CD4-positive, CD25-positive, alpha-beta regulatory T cell (primary cell): ENCODE measurements at regions not wholly inside any gene's neighbourhood (a gene's known extent, or its start where the extent isn't known, plus 50 kb on each side); places are given as distances from the start of the nearest gene placed in this dataset.
A peak's percentile ranks its signal among the peaks of the same experiment; 100 is the strongest.

Experiments used
- ATAC-seq, 2 donors: fragments of 150-1000 bp; cut with Tn5 transposase; one replicate each; pipeline ENCODE4 v1.10.0; 2021; ENCODE audit warnings: low read depth in 2 of 2, moderate number of reproducible peaks in 2 of 2, moderate library complexity in 1 of 2
- DNase-seq, 3 donors: peaks; one replicate each; pipeline versions ENCODE4 v3.0.0 to v3.0.0-alpha.2; 2012 to 2022; ENCODE audit warnings: mixed read lengths in 1 of 3
- H3K27ac ChIP-seq: one replicate; pipeline ENCODE4 v1.7.0; 2013; ENCODE audit warnings: mild to moderate bottlenecking, low read length; ENCODE audit not compliant: insufficient read depth, poor library complexity, severe bottlenecking
- H3K27me3 ChIP-seq: one replicate; pipeline ENCODE4 v1.7.0; 2013; ENCODE audit warnings: low read length; ENCODE audit not compliant: control insufficient read depth, insufficient read depth
- H3K36me3 ChIP-seq: one replicate; pipeline ENCODE4 v1.7.0; 2013; ENCODE audit warnings: mild to moderate bottlenecking, low read length, moderate library complexity; ENCODE audit not compliant: control insufficient read depth, insufficient read depth
- H3K4me1 ChIP-seq: 2 replicates; pipeline ENCODE4 v1.7.0; 2013; ENCODE audit warnings: mild to moderate bottlenecking, low read length; ENCODE audit not compliant: insufficient read depth, control insufficient read depth, poor library complexity, severe bottlenecking
- H3K4me3 ChIP-seq: one replicate; pipeline ENCODE4 v1.7.0; 2013; ENCODE audit warnings: low read depth, mild to moderate bottlenecking, low read length, moderate library complexity
- H3K9me3 ChIP-seq, 2 experiments: 1 replicate in 1 of 2; 2 replicates in 1 of 2; pipeline ENCODE4 v1.7.0; 2013; ENCODE audit warnings: low read length in 2 of 2, mild to moderate bottlenecking in 1 of 2, moderate library complexity in 1 of 2; ENCODE audit not compliant: control insufficient read depth in 2 of 2
- H3K27ac Mint-ChIP-seq, 3 donors: one replicate each; pipeline ENCODE4 v1.8.0; 2020 to 2022; ENCODE audit warnings: mild to moderate bottlenecking in 3 of 3, mixed read lengths in 3 of 3, moderate library complexity in 2 of 3
- H3K27me3 Mint-ChIP-seq: one replicate; pipeline ENCODE4 v1.8.0; 2022; ENCODE audit warnings: mild to moderate bottlenecking, mixed read lengths
- H3K36me3 Mint-ChIP-seq: one replicate; pipeline ENCODE4 v1.8.0; 2020; ENCODE audit warnings: mixed read lengths
- H3K4me1 Mint-ChIP-seq, 4 donors: one replicate each; pipeline ENCODE4 v1.8.0; 2020 to 2022; ENCODE audit warnings: mixed read lengths in 4 of 4, mild to moderate bottlenecking in 1 of 4
- H3K4me3 Mint-ChIP-seq, 4 donors: one replicate each; pipeline ENCODE4 v1.8.0; 2020 to 2022; ENCODE audit warnings: mild to moderate bottlenecking in 4 of 4, mixed read lengths in 4 of 4, moderate library complexity in 3 of 4
- H3K9me3 Mint-ChIP-seq, 7 donors: one replicate each; pipeline ENCODE4 v1.8.0; 2020 to 2022; ENCODE audit warnings: mixed read lengths in 7 of 7, mild to moderate bottlenecking in 3 of 7, moderate library complexity in 2 of 7

DNA sequence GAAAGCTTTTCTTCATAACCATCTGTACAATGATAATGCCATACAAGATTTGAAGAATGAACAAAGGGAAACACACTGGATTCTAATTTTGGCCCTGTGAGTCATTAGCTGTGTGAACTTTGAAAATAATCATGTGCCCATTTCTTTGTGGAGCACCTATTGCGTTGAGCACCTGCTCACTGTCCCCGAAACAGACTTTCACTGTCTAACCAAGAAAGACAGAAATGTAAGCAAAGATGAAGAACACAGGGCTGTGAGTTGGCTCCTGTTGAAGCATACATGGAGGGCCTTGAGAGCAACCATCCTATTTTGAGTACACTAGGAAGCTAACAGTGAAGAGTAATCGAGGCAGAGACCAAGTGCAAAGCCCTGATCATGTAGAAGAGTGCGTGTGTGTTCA, 118.4 kb upstream of the SLC25A13 start:
- Mint-ChIP-seq H3K27ac (no peak overlapping the region), H3K4me3 (no peak overlapping the region), H3K9me3 (peaks cover 0 to 7% (median 1%) of the 10 kb centered on the region in 7 donors), H3K36me3 (no peaks in the 10 kb centered on the region), H3K27me3 (peaks cover 9% of the 10 kb centered on the region), H3K4me1 (no peaks in the 10 kb centered on the region)
- no peaks in the 10 kb centered on the region for H3K27me3 ChIP-seq
- no peaks in the 10 kb centered on the region for H3K9me3 ChIP-seq
- no peak overlapping the region for H3K4me3 ChIP-seq
- H3K4me1 ChIP-seq = no peaks in the 10 kb centered on the region
- ATAC-seq (no peak), DNase-seq (no peak)
- no peaks in the 10 kb centered on the region for H3K36me3 ChIP-seq
- H3K27ac ChIP-seq = no peak overlapping the region

DNA sequence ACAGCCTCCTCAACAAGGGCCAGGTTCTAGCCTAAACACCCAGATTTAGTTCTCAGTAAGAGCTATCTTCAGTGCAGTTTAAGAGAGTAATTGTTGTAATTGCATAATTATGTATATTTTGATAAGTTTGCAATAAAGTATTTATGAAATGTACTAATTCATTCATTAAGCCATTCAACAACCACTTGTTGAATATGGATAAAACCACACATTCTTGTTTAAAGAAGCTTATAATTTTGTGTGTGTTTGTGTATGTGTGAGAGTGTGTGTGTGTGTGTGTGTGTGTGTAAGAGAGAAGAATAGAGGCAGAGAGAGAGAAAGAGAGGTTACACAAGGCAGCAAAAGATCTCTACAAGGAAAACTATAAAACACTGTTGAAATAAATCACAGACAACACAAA, 115.0 kb upstream of the SLC25A13 start:
- Mint-ChIP-seq H3K36me3 (no peaks in the 10 kb centered on the region), H3K27me3 (peaks cover 4% of the 10 kb centered on the region), H3K4me3 (no peak overlapping the region), H3K4me1 (no peaks in the 10 kb centered on the region), H3K27ac (peak overlapping the region in 1 of 3 donors; percentile 10), H3K9me3 (peaks cover 0 to 7% (median 1%) of the 10 kb centered on the region in 7 donors)
- ATAC-seq = no peak
- H3K27ac ChIP-seq = no peak overlapping the region
- no peaks in the 10 kb centered on the region for H3K4me1 ChIP-seq
- H3K36me3 ChIP-seq = no peaks in the 10 kb centered on the region
- DNase-seq = no peak
- no peak overlapping the region for H3K4me3 ChIP-seq
- H3K9me3 ChIP-seq = no peaks in the 10 kb centered on the region
- H3K27me3 ChIP-seq = no peaks in the 10 kb centered on the region

DNA sequence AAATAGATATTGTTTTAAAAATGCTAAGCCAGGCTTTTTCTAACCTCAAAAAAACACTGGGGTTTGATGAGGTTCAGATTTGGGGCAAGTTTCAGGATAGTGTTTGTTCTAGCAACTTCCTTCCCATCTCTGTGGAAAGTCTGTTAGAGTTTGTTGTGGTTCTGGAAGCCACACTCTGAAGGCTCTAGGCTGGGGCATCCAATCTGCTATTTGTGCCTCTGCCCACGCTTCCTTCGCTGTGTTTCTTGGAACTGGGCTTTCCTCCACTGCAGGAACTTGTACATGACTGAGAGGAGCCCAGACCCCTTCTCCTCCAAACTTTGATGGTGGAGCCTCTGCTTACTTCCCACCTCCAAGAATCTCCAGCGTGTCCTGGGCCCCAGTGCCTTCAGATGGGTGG, 108.5 kb upstream of the SLC25A13 start:
- Histone ChIP-seq H3K4me1 (no peaks in the 10 kb centered on the region), H3K36me3 (no peaks in the 10 kb centered on the region), H3K27me3 (peaks cover 6% of the 10 kb centered on the region), H3K27ac (no peak overlapping the region), H3K9me3 (no peaks in the 10 kb centered on the region), H3K4me3 (no peak overlapping the region)
- DNase-seq (no peak), ATAC-seq (no peak)
- Mint-ChIP-seq H3K4me3 (no peak overlapping the region), H3K27me3 (peaks cover 7% of the 10 kb centered on the region), H3K36me3 (no peaks in the 10 kb centered on the region), H3K9me3 (peaks cover 0 to 2% (median 0%) of the 10 kb centered on the region in 7 donors), H3K27ac (no peak overlapping the region), H3K4me1 (no peaks in the 10 kb centered on the region)

GRCh38 chr7:96427143-96427542, 105.2 kb upstream of the SLC25A13 start:
- no peak overlapping the region for H3K27ac ChIP-seq
- H3K36me3 ChIP-seq = no peaks in the 10 kb centered on the region
- no peaks in the 10 kb centered on the region for H3K4me1 Mint-ChIP-seq
- ATAC-seq (no peak), DNase-seq (no peak)
- no peaks in the 10 kb centered on the region for H3K4me1 ChIP-seq
- H3K36me3 Mint-ChIP-seq = no peaks in the 10 kb centered on the region
- H3K9me3 Mint-ChIP-seq = peaks cover 0 to 3% (median 0%) of the 10 kb centered on the region in 7 donors
- H3K27me3 ChIP-seq = peaks cover 6% of the 10 kb centered on the region
- H3K27ac Mint-ChIP-seq = no peak overlapping the region
- H3K9me3 ChIP-seq = no peaks in the 10 kb centered on the region
- no peak overlapping the region for H3K4me3 Mint-ChIP-seq
- no peak overlapping the region for H3K4me3 ChIP-seq
- H3K27me3 Mint-ChIP-seq = peaks cover 11% of the 10 kb centered on the region

- Mint-ChIP-seq H3K9me3 (peaks cover 0 to 3% (median 0%) of the 10 kb centered on the region in 7 donors), H3K36me3 (no peaks in the 10 kb centered on the region), H3K4me1 (no peaks in the 10 kb centered on the region), H3K27ac (no peak overlapping the region), H3K4me3 (no peak overlapping the region), H3K27me3 (peaks cover 11% of the 10 kb centered on the region)
- no peak overlapping the region for H3K4me3 ChIP-seq
- no peak overlapping the region for H3K27ac ChIP-seq
- no peaks in the 10 kb centered on the region for H3K4me1 ChIP-seq
- no peaks in the 10 kb centered on the region for H3K36me3 ChIP-seq
- peaks cover 6% of the 10 kb centered on the region for H3K27me3 ChIP-seq
- ATAC-seq (no peak), DNase-seq (no peak)
- H3K9me3 ChIP-seq = no peaks in the 10 kb centered on the region
These were observed 104.8 kb upstream of the SLC25A13 start for GRCh38 chr7:96426685-96427084.

DNA sequence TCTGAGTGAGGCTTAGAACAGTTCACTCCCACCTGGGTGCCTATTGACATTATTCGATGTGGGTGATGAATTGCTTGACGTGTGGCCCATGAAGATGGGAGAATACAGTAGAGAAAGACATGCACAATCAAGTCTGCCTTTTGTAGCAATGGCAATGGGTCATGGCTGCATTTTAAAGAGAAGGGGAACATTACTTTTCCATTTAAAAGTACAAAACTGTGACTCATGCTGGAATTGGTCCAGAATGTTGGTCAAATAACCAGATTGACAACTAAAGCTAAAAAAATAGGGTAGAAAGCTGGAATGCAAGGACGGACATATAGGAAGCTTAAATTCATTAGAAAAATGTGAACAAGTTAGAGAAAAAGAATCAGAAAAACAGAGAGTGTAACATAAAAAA, 104.1 kb upstream of the SLC25A13 start:
- no peaks in the 10 kb centered on the region for H3K4me1 Mint-ChIP-seq
- no peak overlapping the region for H3K4me3 ChIP-seq
- H3K9me3 ChIP-seq = no peaks in the 10 kb centered on the region
- no peaks in the 10 kb centered on the region for H3K36me3 Mint-ChIP-seq
- H3K4me1 ChIP-seq = no peaks in the 10 kb centered on the region
- H3K27me3 ChIP-seq = peaks cover 6% of the 10 kb centered on the region
- no peak for ATAC-seq
- peaks cover 0 to 3% (median 0%) of the 10 kb centered on the region in 7 donors for H3K9me3 Mint-ChIP-seq
- DNase-seq = no peak
- no peak overlapping the region for H3K4me3 Mint-ChIP-seq
- no peaks in the 10 kb centered on the region for H3K36me3 ChIP-seq
- no peak overlapping the region for H3K27ac ChIP-seq
- H3K27ac Mint-ChIP-seq = no peak overlapping the region
- H3K27me3 Mint-ChIP-seq = peaks cover 11% of the 10 kb centered on the region

DNA sequence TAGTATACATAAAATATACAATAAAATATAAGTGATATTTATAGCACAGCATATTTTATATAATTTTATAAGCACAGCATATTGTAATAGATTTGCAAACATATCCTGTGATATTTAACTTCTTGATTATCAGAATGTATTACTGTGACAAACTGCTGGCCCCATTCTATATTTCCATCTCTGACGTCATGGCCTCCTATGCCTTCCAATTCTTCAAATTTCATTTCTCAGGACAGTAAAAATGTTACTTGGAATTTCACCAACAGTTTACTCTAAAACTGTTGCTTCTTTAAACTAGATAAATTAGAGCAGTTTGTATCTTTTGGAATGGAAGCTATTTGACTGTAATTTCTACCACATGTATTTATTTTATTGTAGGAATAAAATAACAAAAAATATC, 102.5 kb upstream of the SLC25A13 start:
- Mint-ChIP-seq H3K4me3 (no peak overlapping the region), H3K4me1 (no peaks in the 10 kb centered on the region), H3K36me3 (no peaks in the 10 kb centered on the region), H3K27me3 (peaks cover 11% of the 10 kb centered on the region), H3K9me3 (peaks cover 0 to 3% (median 0%) of the 10 kb centered on the region in 7 donors), H3K27ac (no peak overlapping the region)
- no peaks in the 10 kb centered on the region for H3K4me1 ChIP-seq
- DNase-seq (no peak), ATAC-seq (no peak)
- no peaks in the 10 kb centered on the region for H3K27me3 ChIP-seq
- no peak overlapping the region for H3K27ac ChIP-seq
- H3K9me3 ChIP-seq = no peaks in the 10 kb centered on the region
- no peak overlapping the region for H3K4me3 ChIP-seq
- no peaks in the 10 kb centered on the region for H3K36me3 ChIP-seq

DNA sequence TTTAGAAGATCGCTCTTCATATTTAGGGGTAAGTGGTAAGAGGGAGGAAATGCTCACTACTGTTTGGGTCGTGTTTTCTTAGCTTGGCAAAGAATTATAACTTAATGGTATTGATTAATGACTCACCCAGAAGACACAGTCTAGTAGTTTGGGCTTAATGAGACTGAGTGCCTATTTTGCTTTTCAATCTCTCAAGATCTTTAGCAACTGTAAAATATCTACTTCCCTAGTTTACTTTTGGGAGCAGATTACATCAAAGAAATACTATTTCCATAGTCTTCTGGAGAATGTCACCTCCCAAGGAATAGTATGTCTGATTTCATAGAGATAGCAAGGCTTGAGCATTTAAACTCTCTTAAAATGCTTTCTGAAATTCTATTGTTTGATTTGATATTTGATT, 100.5 kb upstream of the SLC25A13 start:
- no peaks in the 10 kb centered on the region for H3K36me3 ChIP-seq
- DNase-seq (no peak), ATAC-seq (no peak)
- H3K27ac Mint-ChIP-seq = no peak overlapping the region
- H3K36me3 Mint-ChIP-seq = no peaks in the 10 kb centered on the region
- no peak overlapping the region for H3K27ac ChIP-seq
- no peaks in the 10 kb centered on the region for H3K9me3 ChIP-seq
- no peaks in the 10 kb centered on the region for H3K27me3 ChIP-seq
- H3K4me3 ChIP-seq = no peak overlapping the region
- peaks cover 0 to 2% (median 0%) of the 10 kb centered on the region in 7 donors for H3K9me3 Mint-ChIP-seq
- peaks cover 11% of the 10 kb centered on the region for H3K27me3 Mint-ChIP-seq
- no peaks in the 10 kb centered on the region for H3K4me1 ChIP-seq
- H3K4me3 Mint-ChIP-seq = no peak overlapping the region
- no peaks in the 10 kb centered on the region for H3K4me1 Mint-ChIP-seq
